ENCODE measurements at regions not wholly inside any gene's neighbourhood (a gene's known extent, or its start where the extent isn't known, plus 50 kb on each side); places are given as distances from the start of the nearest gene placed in this dataset.
"Not testable (repeated sequence)": the region's sequence is repeated elsewhere in the genome, so short reads cannot be mapped to it uniquely, and the experiment has no call there.

- no peak for DNase-seq (ENCODE audit: low spot score)
Observed at GRCh38 chr4:104549736-104550135, 55.0 kb upstream of the CXXC4 start.

DNA sequence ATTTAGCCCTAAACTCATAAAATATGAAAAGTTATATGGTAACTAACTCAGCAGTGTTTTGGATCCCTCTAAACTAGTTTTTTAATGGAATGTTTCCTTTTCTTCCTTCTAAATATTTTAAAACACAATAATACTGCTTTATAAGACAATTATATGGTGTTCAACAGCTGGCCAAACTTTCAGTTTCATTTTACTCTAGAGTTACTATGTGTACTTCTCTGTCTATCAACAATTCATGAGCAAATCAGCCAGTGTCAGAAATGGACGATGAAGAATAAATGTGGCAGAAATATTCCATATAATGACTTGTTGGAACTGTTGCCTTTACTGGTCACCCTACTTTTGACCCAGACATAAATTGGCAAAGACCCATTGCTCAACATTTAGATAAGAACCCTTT, 64.8 kb upstream of the CXXC4 start:
- no peak for DNase-seq (ENCODE audit: low spot score)

DNA sequence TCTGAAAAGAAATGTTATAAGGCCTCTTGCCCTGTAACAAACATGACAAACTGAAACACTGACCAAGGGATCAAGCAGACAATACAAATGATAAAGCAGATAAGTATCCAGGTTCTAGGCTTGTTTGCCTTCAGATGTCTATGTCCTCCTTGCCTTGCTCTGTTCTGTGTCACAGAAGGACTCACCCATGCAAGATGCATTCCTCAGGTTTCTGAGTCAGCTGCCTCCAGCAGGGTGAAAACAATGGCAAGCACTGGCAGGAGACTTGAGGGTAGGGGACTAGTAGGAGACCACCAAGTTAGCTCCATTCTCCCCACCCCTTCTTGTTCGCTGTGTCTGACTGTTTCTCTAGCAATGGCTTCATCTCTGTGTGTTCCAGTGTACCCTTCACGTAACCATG, 76.6 kb upstream of the CXXC4 start:
- DNase-seq (ENCODE audit: low spot score): peak; percentile 69

DNA sequence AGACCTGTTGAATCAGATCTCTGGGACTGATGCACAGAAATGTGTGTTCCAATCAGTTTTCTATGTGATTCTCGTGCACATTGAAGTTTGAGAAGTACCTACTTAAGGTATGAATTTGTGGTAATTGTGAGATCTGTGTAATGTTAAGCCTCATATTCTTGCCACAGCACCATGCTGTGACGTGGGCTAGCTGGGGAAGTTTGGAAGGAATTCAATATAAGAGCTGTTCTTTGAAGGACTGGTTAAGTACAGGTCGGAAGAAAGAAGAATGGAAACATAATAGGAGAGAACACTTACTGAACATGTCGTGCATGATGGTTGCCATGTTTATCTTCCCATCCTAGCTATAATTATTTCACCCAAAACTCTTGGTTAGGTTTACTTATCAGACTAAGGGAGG, 79.7 kb upstream of the CXXC4 start:
- DNase-seq (ENCODE audit: low spot score): no peak

DNA sequence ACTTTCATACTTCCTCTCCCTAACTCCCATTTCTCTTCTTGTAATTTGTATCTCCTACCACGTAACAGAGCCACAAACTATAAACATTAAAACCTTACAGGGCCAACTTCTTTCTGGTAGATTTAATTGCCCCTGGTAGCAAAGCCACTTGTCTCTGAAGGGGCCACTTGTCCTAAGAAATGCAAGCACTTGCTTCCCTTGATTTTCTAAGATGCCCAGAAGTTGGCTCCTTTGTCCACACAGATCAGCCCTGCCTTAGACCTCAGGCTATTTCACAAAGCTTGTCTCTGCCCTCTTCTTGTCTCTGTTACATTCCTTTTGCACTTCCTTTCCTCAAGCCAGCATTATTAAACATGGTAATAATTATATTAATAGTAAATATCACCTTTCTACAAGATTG, 80.6 kb upstream of the CXXC4 start:
- no peak for DNase-seq (ENCODE audit: low spot score)

GRCh38 chr4:104577405-104577804, 82.7 kb upstream of the CXXC4 start:
- no peak for DNase-seq (ENCODE audit: low spot score)

DNA sequence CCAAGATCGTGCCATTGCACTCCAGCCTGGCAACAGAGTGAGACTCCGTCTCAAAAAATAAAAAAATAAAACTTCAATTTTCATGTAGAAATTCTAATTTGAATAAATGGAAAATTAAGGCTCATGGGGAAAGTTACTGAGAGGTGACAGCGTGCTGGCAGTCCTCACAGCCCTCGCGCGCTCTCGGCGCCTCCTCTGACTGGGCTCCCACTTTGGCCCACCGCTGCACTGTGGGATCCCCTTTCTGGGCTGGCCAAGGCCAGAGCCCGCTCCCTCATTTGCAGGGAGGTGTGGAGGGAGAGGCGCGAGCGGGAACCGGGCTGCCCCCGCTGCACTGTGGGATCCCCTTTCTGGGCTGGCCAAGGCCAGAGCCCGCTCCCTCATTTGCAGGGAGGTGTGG, 86.8 kb upstream of the CXXC4 start:
- not testable (repeated sequence) for DNase-seq (ENCODE audit: low spot score)

GRCh38 chr4:104582056-104582455, 87.4 kb upstream of the CXXC4 start:
- DNase-seq (ENCODE audit: low spot score): not testable (repeated sequence)

GRCh38 chr4:104589264-104589868, 94.7 kb upstream of the CXXC4 start:
- no peak for DNase-seq (ENCODE audit: low spot score)

- DNase-seq (ENCODE audit: low spot score): no peak
Observed at GRCh38 chr4:104591510-104591911, 96.8 kb upstream of the CXXC4 start.

GRCh38 chr4:104592183-104592582, 97.5 kb upstream of the CXXC4 start:
- no peak for DNase-seq (ENCODE audit: low spot score)

GRCh38 chr4:104593019-104593418, 98.3 kb upstream of the CXXC4 start:
- no peak for DNase-seq (ENCODE audit: low spot score)

GRCh38 chr4:104596189-104596588, 101.5 kb upstream of the CXXC4 start:
- no peak for DNase-seq (ENCODE audit: low spot score)

GRCh38 chr4:104615496-104615895, 120.8 kb upstream of the CXXC4 start:
- DNase-seq (ENCODE audit: low spot score): no peak

- no peak for DNase-seq (ENCODE audit: low spot score)
Observed at GRCh38 chr4:104615926-104616325, 121.2 kb upstream of the CXXC4 start.

DNA sequence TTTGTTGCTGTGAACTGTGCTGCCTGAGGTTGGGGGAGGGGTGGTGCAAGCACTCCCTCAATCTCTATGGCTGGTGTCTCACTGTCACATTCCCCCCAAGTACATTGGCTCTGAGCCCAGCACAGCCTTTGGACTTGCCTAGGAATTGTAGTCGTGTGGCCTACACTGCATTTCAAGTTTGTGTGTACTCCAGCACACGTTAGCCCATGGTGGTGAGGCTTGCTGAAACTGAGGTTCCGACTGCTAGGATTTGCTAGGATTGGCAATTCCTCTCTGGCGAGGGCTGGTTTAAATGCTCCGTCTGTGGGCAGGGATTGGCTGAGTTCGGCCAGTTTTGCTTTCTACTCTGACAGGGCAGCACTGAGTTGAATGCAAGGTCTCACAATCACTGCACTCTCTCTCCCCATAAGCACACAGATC, 121.7 kb upstream of the CXXC4 start:
- no peak for DNase-seq (ENCODE audit: low spot score)

- peak; percentile 63 for DNase-seq (ENCODE audit: low spot score)
Observed at GRCh38 chr4:104625706-104626105, 131.0 kb upstream of the CXXC4 start.

GRCh38 chr4:104629601-104630000, 134.9 kb upstream of the CXXC4 start:
- no peak for DNase-seq (ENCODE audit: low spot score)

- no peak for DNase-seq (ENCODE audit: low spot score)
Observed at GRCh38 chr4:104630272-104630671, 135.6 kb upstream of the CXXC4 start.

DNA sequence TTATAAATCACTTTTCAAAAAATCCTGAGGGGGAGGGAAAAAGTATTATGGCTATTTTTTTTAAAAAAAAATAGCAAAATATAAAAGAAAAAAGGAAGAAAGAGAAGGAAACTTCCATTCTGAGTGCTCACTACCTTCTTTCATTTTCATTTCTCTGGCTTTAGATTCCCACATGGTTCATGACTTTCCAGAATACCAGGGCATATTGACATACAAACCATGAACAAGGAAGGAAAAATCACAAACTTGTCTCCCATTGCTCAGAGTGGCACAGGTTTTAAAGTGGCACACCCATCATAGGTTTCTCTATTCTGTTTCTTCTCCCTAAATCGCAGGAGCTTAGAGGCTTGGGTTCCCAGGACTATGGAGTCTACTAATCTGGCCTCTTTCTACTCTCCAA, 136.3 kb upstream of the CXXC4 start:
- DNase-seq (ENCODE audit: low spot score): no peak

- DNase-seq (ENCODE audit: low spot score): no peak
Observed at GRCh38 chr4:104641418-104641817, 146.7 kb upstream of the CXXC4 start.

DNA sequence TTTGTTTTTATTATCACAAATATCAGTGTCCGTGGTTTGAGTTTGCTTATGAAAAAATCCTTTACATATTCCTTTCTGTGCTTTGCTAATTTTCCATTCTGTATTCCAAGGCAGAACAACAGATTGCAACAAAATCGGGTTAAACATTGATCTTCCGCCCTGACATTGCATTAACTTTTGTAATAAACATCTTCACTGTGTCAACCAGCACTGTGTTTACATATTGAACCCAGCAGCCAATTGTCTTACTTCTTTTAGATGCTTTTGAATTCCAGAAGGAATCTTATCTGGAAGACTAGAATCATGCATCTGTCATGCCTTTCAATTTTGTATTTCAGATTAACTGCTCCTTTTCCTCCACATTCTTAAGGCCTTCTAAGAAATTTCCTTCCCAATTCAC, 147.8 kb upstream of the CXXC4 start:
- DNase-seq (ENCODE audit: low spot score): no peak

DNA sequence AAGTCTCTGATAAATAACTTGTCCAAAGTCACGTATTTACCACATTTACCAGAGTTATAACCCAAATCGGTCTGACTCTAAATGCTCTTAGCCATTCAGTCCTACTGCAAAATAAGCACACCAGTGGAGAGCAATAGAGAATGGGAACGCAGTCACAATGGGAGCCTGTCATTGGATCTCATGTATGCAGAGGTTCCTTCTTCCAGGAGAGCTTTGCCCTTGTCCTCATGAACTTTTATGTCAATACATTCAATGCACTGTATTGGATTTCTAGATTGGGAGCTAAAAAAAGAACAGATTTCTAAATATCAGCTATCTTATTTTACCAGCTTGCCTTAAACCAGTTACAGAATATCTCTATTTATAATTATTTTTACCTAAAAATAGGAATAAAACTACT, 149.1 kb upstream of the CXXC4 start:
- DNase-seq (ENCODE audit: low spot score): no peak

- DNase-seq (ENCODE audit: low spot score): no peak
Observed at GRCh38 chr4:104649631-104650030, 154.9 kb upstream of the CXXC4 start.

- DNase-seq (ENCODE audit: low spot score): not testable (repeated sequence)
Observed at GRCh38 chr4:104662269-104662668, 167.6 kb upstream of the CXXC4 start.

Data from kidney tubule cell (primary cell).